A673 (cell line): ENCODE measurements at regions not wholly inside any gene's neighbourhood (a gene's known extent, or its start where the extent isn't known, plus 50 kb on each side); places are given as distances from the start of the nearest gene placed in this dataset.

Experiments used
- BruUV-seq: library from RNA; stranded (reverse); fragments of 400-500 nt; replicated peaks from 2 replicates; lab custom pipeline; 2021; lab: Mats Ljungman, UMichigan
- CTCF ChIA-PET: fragments of 300-600 bp; sonication (Branson Sonifier 250); formaldehyde crosslinking; loops from one replicate; lab custom pipeline; 2022; ENCODE audit warnings: antibody characterized with exemption; lab: Charles Lee
- POLR2A ChIA-PET: fragments of 300-600 bp; sonication (Branson Sonifier 250); formaldehyde crosslinking; loops from one replicate; lab custom pipeline; 2022; ENCODE audit warnings: antibody characterized with exemption; ENCODE audit not compliant: low non-redundant PET; lab: Charles Lee
- DNase-seq: peaks from one replicate; pipeline ENCODE4 v3.0.0-alpha.2; 2015; ENCODE audit warnings: low spot score
- H3K27ac ChIP-seq: fragments of 200-600 bp; sonication (generic); 2 replicates; pipeline ENCODE4 v1.5.1; 2016; ENCODE audit warnings: mixed run types, low read depth, mild to moderate bottlenecking, mixed read lengths, antibody characterized with exemption, low read length; ENCODE audit not compliant: poor library complexity, severe bottlenecking
- H3K27me3 ChIP-seq: fragments of 200-600 bp; sonication (generic); replicated peaks from 2 replicates; pipeline ENCODE4 v1.6.1; 2017; ENCODE audit warnings: mixed run types, low read depth, mild to moderate bottlenecking, mixed read lengths, antibody characterized with exemption, low read length; ENCODE audit not compliant: insufficient read depth, poor library complexity
- H3K36me3 ChIP-seq: fragments of 200-600 bp; sonication (generic); 2 replicates; pipeline ENCODE4 v1.6.1; 2016; ENCODE audit warnings: mixed run types, mild to moderate bottlenecking, mixed read lengths, antibody characterized with exemption, low read length; ENCODE audit not compliant: insufficient read depth, poor library complexity, severe bottlenecking
- H3K4me1 ChIP-seq: fragments of 200-600 bp; sonication (generic); 2 replicates; pipeline ENCODE4 v1.6.1; 2017; ENCODE audit warnings: mixed run types, mild to moderate bottlenecking, mixed read lengths, antibody characterized with exemption, low read length; ENCODE audit not compliant: insufficient read depth, poor library complexity, severe bottlenecking
- H3K4me3 ChIP-seq: fragments of 200-600 bp; sonication (generic); 2 replicates; pipeline ENCODE4 v1.5.1; 2016; ENCODE audit warnings: low read depth, mixed run types, mild to moderate bottlenecking, mixed read lengths, low read length; ENCODE audit not compliant: poor library complexity, severe bottlenecking
- H3K9me3 ChIP-seq: fragments of 200-600 bp; sonication (generic); 2 replicates; pipeline ENCODE4 v1.6.1; 2016; ENCODE audit warnings: mixed run types, low read depth, mild to moderate bottlenecking, mixed read lengths, antibody characterized with exemption, low read length; ENCODE audit not compliant: poor library complexity, severe bottlenecking
- CTCF ChIP-seq: fragments of 300-800, 200-600 bp; sonication (generic); conservative IDR thresholded peaks from 2 replicates; pipeline ENCODE4 v1.5.1; 2017; ENCODE audit warnings: low read depth, mild to moderate bottlenecking, antibody characterized with exemption, low read length, moderate library complexity, mixed read lengths
- EZH2 ChIP-seq: fragments of 200-600 bp; sonication (generic); IDR thresholded peaks from 2 replicates; pipeline ENCODE4 v1.6.1; 2017; ENCODE audit warnings: borderline replicate concordance, low read depth, mild to moderate bottlenecking, mixed read lengths, antibody characterized with exemption, low read length; ENCODE audit not compliant: poor library complexity, severe bottlenecking
- intact Hi-C: fragments of 100-400 bp; cut with micrococcal nuclease; formaldehyde crosslinking; loops from one replicate; pipeline ENCODE4 v1.10.0; 2022; ENCODE audit not compliant: unreplicated experiment

- Histone ChIP-seq H3K27ac (no peak overlapping the region), H3K27me3 (no peaks in the 10 kb centered on the region), H3K4me1 (no peaks in the 10 kb centered on the region), H3K4me3 (no peak overlapping the region), H3K36me3 (no peaks in the 10 kb centered on the region), H3K9me3 (no peaks in the 10 kb centered on the region)
- no TSS peak for BruUV-seq
- POLR2A ChIA-PET = no interaction called here
- CTCF ChIA-PET = no interaction called here
- intact Hi-C loops = no loop called here
- DNase-seq = no peak
- TF ChIP-seq CTCF = no peak
- no peak for TF ChIP-seq EZH2
Measured at GRCh38 chr2:221195829-221196228, 376.3 kb downstream of the EPHA4 start.

GRCh38 chr2:221197225-221197856, 374.8 kb downstream of the EPHA4 start:
- ChIA-PET POLR2A (no interaction called here), CTCF (no interaction called here)
- H3K36me3 ChIP-seq = no peaks in the 10 kb centered on the region
- H3K4me3 ChIP-seq = no peak overlapping the region
- no peak for DNase-seq
- no peaks in the 10 kb centered on the region for H3K4me1 ChIP-seq
- BruUV-seq = no TSS peak
- H3K27me3 ChIP-seq = no peaks in the 10 kb centered on the region
- H3K27ac ChIP-seq = no peak overlapping the region
- TF ChIP-seq EZH2 (no peak), CTCF (no peak)
- no peaks in the 10 kb centered on the region for H3K9me3 ChIP-seq
- intact Hi-C loops = no loop called here

GRCh38 chr2:221198309-221198708, 373.8 kb downstream of the EPHA4 start:
- intact Hi-C loops = no loop called here
- CTCF ChIA-PET = no interaction called here
- Histone ChIP-seq H3K27ac (no peak overlapping the region), H3K4me1 (no peaks in the 10 kb centered on the region), H3K4me3 (no peak overlapping the region), H3K27me3 (no peaks in the 10 kb centered on the region), H3K36me3 (no peaks in the 10 kb centered on the region), H3K9me3 (no peaks in the 10 kb centered on the region)
- POLR2A ChIA-PET = no interaction called here
- DNase-seq = no peak
- BruUV-seq = no TSS peak
- TF ChIP-seq EZH2 = no peak
- no peak for TF ChIP-seq CTCF
